GM19328 (cell line): ENCODE measurements at regions not wholly inside any gene's neighbourhood (a gene's known extent, or its start where the extent isn't known, plus 50 kb on each side); places are given as distances from the start of the nearest gene placed in this dataset.
"Not testable (repeated sequence)": the region's sequence is repeated elsewhere in the genome, so short reads cannot be mapped to it uniquely, and the experiment has no call there.

Experiments used
- ATAC-seq: cut with Tn5 transposase; IDR thresholded peaks from one replicate; pipeline ENCODE4 v1.9.1; 2021; ENCODE audit warnings: mild to moderate bottlenecking, moderate library complexity; ENCODE audit not compliant: unreplicated experiment

GRCh38 chr2:91520972-91521535, 2829.6 kb downstream of the RPIA start:
- not testable (repeated sequence) for ATAC-seq

GRCh38 chr2:91521944-91522343, 2830.5 kb downstream of the RPIA start:
- not testable (repeated sequence) for ATAC-seq

GRCh38 chr2:91522877-91523276, 2831.4 kb downstream of the RPIA start:
- ATAC-seq, result not testable (repeated sequence)

- not testable (repeated sequence) for ATAC-seq
Measured at GRCh38 chr2:91523751-91524150, 2832.3 kb downstream of the RPIA start.

- ATAC-seq, result not testable (repeated sequence)
Measured at GRCh38 chr2:91525587-91525986, 2834.1 kb downstream of the RPIA start.

- not testable (repeated sequence) for ATAC-seq
Measured at GRCh38 chr2:91526083-91526482, 2834.6 kb downstream of the RPIA start.

- ATAC-seq, result not testable (repeated sequence)
Measured at GRCh38 chr2:91527056-91527455, 2835.6 kb downstream of the RPIA start.

GRCh38 chr2:91527491-91528031, 2836.1 kb downstream of the RPIA start:
- ATAC-seq, result not testable (repeated sequence)

GRCh38 chr2:91528361-91528760, 2836.9 kb downstream of the RPIA start:
- not testable (repeated sequence) for ATAC-seq

- ATAC-seq, result not testable (repeated sequence)
Measured at GRCh38 chr2:91536109-91536508, 2844.6 kb downstream of the RPIA start.

GRCh38 chr2:91536549-91537263, 2845.2 kb downstream of the RPIA start:
- ATAC-seq, result not testable (repeated sequence)

- ATAC-seq, result not testable (repeated sequence)
Measured at GRCh38 chr2:91549316-91549715, 2857.8 kb downstream of the RPIA start.

- not testable (repeated sequence) for ATAC-seq
Measured at GRCh38 chr2:91558234-91558633, 2866.8 kb downstream of the RPIA start.

- not testable (repeated sequence) for ATAC-seq
Measured at GRCh38 chr2:91559269-91559668, 2867.8 kb downstream of the RPIA start.

- ATAC-seq, result not testable (repeated sequence)
Measured at GRCh38 chr2:91559886-91560614, 2868.6 kb downstream of the RPIA start.

- ATAC-seq, result not testable (repeated sequence)
Measured at GRCh38 chr2:91562184-91562583, 2870.7 kb downstream of the RPIA start.

- not testable (repeated sequence) for ATAC-seq
Measured at GRCh38 chr2:91564700-91565099, 2873.2 kb downstream of the RPIA start.

GRCh38 chr2:91565689-91566430, 2874.4 kb downstream of the RPIA start:
- ATAC-seq, result not testable (repeated sequence)

GRCh38 chr2:91566611-91567010, 2875.1 kb downstream of the RPIA start:
- not testable (repeated sequence) for ATAC-seq

- ATAC-seq, result not testable (repeated sequence)
Measured at GRCh38 chr2:91567546-91568335, 2876.3 kb downstream of the RPIA start.
